NCI-H2171 treated with DMSO at 0.1 percent for 48 hours (cell line): ENCODE measurements at regions not wholly inside any gene's neighbourhood (a gene's known extent, or its start where the extent isn't known, plus 50 kb on each side); places are given as distances from the start of the nearest gene placed in this dataset.
A peak's percentile ranks its signal among the peaks of the same experiment; 100 is the strongest.
"Not testable (repeated sequence)": the region's sequence is repeated elsewhere in the genome, so short reads cannot be mapped to it uniquely, and the experiment has no call there.

ENCODE experiments used
- DNase-seq: peaks from one replicate; lab custom pipeline; 2025; lab: John Stamatoyannopoulos, UW

- no peak for DNase-seq
These were observed 157.9 kb upstream of the TAS2R1 start for GRCh38 chr5:9787861-9788600.

- no peak for DNase-seq
These were observed 156.5 kb upstream of the TAS2R1 start for GRCh38 chr5:9786380-9787360.

- DNase-seq, result no peak
These were observed 155.6 kb upstream of the TAS2R1 start for GRCh38 chr5:9785751-9786150.

- no peak for DNase-seq
These were observed 154.1 kb upstream of the TAS2R1 start for GRCh38 chr5:9784231-9784630.

GRCh38 chr5:9782826-9783560, 152.8 kb upstream of the TAS2R1 start:
- DNase-seq, result no peak

GRCh38 chr5:9781890-9782289, 151.7 kb upstream of the TAS2R1 start:
- DNase-seq, result no peak

- no peak for DNase-seq
These were observed 151.1 kb upstream of the TAS2R1 start for GRCh38 chr5:9781275-9781674.

GRCh38 chr5:9780501-9780900, 150.3 kb upstream of the TAS2R1 start:
- no peak for DNase-seq

GRCh38 chr5:9776525-9776924, 146.4 kb upstream of the TAS2R1 start:
- DNase-seq, result no peak

- no peak for DNase-seq
These were observed 145.2 kb upstream of the TAS2R1 start for GRCh38 chr5:9775339-9775738.

- no peak for DNase-seq
These were observed 144.4 kb upstream of the TAS2R1 start for GRCh38 chr5:9774472-9775079.

- DNase-seq, result no peak
These were observed 140.9 kb upstream of the TAS2R1 start for GRCh38 chr5:9771079-9771478.

- DNase-seq, result no peak
These were observed 136.4 kb upstream of the TAS2R1 start for GRCh38 chr5:9766581-9766980.

- DNase-seq, result peak; percentile 24
These were observed 135.4 kb upstream of the TAS2R1 start for GRCh38 chr5:9765419-9766140.

- DNase-seq, result no peak
These were observed 131.6 kb upstream of the TAS2R1 start for GRCh38 chr5:9761706-9762105.

GRCh38 chr5:9752670-9753069, 122.5 kb upstream of the TAS2R1 start:
- DNase-seq, result not testable (repeated sequence)

- no peak for DNase-seq
These were observed 113.4 kb upstream of the TAS2R1 start for GRCh38 chr5:9743507-9743906.

- DNase-seq, result no peak
These were observed 112.7 kb upstream of the TAS2R1 start for GRCh38 chr5:9742848-9743247.

- no peak for DNase-seq
These were observed 109.0 kb upstream of the TAS2R1 start for GRCh38 chr5:9739135-9739534.

GRCh38 chr5:9737265-9737664, 107.1 kb upstream of the TAS2R1 start:
- DNase-seq, result no peak

GRCh38 chr5:9733486-9733885, 103.3 kb upstream of the TAS2R1 start:
- DNase-seq, result no peak
